ENCODE measurements at regions not wholly inside any gene's neighbourhood (a gene's known extent, or its start where the extent isn't known, plus 50 kb on each side); places are given as distances from the start of the nearest gene placed in this dataset.

GRCh38 chr4:188903986-188904385 lies 764.7 kb downstream of the TRIML1 start:
- TF ChIP-seq, protein P1, sequence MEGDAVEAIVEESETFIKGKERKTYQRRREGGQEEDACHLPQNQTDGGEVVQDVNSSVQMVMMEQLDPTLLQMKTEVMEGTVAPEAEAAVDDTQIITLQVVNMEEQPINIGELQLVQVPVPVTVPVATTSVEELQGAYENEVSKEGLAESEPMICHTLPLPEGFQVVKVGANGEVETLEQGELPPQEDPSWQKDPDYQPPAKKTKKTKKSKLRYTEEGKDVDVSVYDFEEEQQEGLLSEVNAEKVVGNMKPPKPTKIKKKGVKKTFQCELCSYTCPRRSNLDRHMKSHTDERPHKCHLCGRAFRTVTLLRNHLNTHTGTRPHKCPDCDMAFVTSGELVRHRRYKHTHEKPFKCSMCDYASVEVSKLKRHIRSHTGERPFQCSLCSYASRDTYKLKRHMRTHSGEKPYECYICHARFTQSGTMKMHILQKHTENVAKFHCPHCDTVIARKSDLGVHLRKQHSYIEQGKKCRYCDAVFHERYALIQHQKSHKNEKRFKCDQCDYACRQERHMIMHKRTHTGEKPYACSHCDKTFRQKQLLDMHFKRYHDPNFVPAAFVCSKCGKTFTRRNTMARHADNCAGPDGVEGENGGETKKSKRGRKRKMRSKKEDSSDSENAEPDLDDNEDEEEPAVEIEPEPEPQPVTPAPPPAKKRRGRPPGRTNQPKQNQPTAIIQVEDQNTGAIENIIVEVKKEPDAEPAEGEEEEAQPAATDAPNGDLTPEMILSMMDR (IDR thresholded peaks at IDR 0.05): no peak
- TF ChIP-seq POLR2A (IDR thresholded peaks at IDR 0.05): no peak
